H1 (cell line): ENCODE measurements at regions not wholly inside any gene's neighbourhood (a gene's known extent, or its start where the extent isn't known, plus 50 kb on each side); places are given as distances from the start of the nearest gene placed in this dataset.
"Not testable (repeated sequence)": the region's sequence is repeated elsewhere in the genome, so short reads cannot be mapped to it uniquely, and the experiment has no call there.

ENCODE experiments used
- CTCF ChIA-PET: fragments of 300-600 bp; sonication (Branson Sonifier 250); formaldehyde crosslinking; loops from one replicate; lab custom pipeline; 2021; ENCODE audit not compliant: partially characterized antibody; lab: Charles Lee
- POLR2A ChIA-PET: fragments of 300-600 bp; sonication (Branson Sonifier 250); formaldehyde crosslinking; loops from one replicate; lab custom pipeline; 2021; ENCODE audit warnings: inconsistent platforms; ENCODE audit not compliant: partially characterized antibody; lab: Charles Lee
- DNase-seq, 2 experiments: peaks; one replicate each; pipeline versions ENCODE4 v3.0.0 to v3.0.0-alpha.2; 2010 to 2022; ENCODE audit warnings: low spot score in 2 of 2, low read depth in 1 of 2, mixed read lengths in 1 of 2
- FAIRE-seq: peaks from 2 replicates; lab custom pipeline; 2011; peaks lifted over from hg19 to GRCh38; lab: Jason Lieb, UNC
- H2AFZ ChIP-seq: 2 replicates; pipeline ENCODE4 v1.8.1; 2012; ENCODE audit warnings: low read length, inconsistent platforms
- H2AK5ac ChIP-seq: 2 replicates; pipeline ENCODE4 v1.6.1; 2013; ENCODE audit warnings: low read depth, low read length
- H2BK120ac ChIP-seq: replicated peaks from 2 replicates; pipeline ENCODE3; 2013; ENCODE audit warnings: low read depth, low read length, inconsistent platforms
- H2BK12ac ChIP-seq: 2 replicates; pipeline ENCODE4 v1.6.1; 2013; ENCODE audit warnings: low read depth, low read length
- H2BK15ac ChIP-seq: 2 replicates; pipeline ENCODE4 v1.6.1; 2013; ENCODE audit warnings: low read length
- H2BK20ac ChIP-seq: 2 replicates; pipeline ENCODE4 v1.6.1; 2013; ENCODE audit warnings: low read length
- H2BK5ac ChIP-seq: 2 replicates; pipeline ENCODE4 v1.6.1; 2013; ENCODE audit warnings: low read depth, low read length
- H3K14ac ChIP-seq: 2 replicates; pipeline ENCODE4 v1.6.1; 2013; ENCODE audit warnings: inconsistent platforms; ENCODE audit not compliant: insufficient read length
- H3K18ac ChIP-seq: 2 replicates; pipeline ENCODE4 v1.6.1; 2013; ENCODE audit warnings: low read length; ENCODE audit errors: extremely low read depth
- H3K23ac ChIP-seq: 2 replicates; pipeline ENCODE4 v1.6.1; 2013; ENCODE audit warnings: inconsistent platforms; ENCODE audit not compliant: insufficient read length
- H3K23me2 ChIP-seq: 2 replicates; pipeline ENCODE4 v1.6.1; 2013; ENCODE audit warnings: low read depth, low read length
- H3K27ac ChIP-seq: 2 replicates; pipeline ENCODE4 v1.6.1; 2011; ENCODE audit warnings: low read depth, low read length, inconsistent platforms
- H3K27me3 ChIP-seq, 4 experiments: replicated peaks in 1 of 4; 1 replicate in 1 of 4; 2 replicates in 3 of 4; pipeline versions ENCODE4 v1.6.1 to v1.8.1; 2011 to 2013; ENCODE audit warnings: low read length in 3 of 4, mild to moderate bottlenecking in 3 of 4, inconsistent platforms in 2 of 4, mixed read lengths in 2 of 4, moderate library complexity in 1 of 4; ENCODE audit not compliant: control insufficient read depth in 3 of 4, insufficient read depth in 3 of 4; ENCODE audit errors: extremely low read depth in 1 of 4
- H3K36me3 ChIP-seq, 4 experiments: 2 replicates each; pipeline versions ENCODE4 v1.6.1 to v1.8.1; 2011 to 2013; ENCODE audit warnings: mild to moderate bottlenecking in 4 of 4, low read length in 3 of 4, moderate library complexity in 2 of 4, control low read depth in 1 of 4, inconsistent platforms in 1 of 4; ENCODE audit not compliant: insufficient read depth in 4 of 4, control insufficient read depth in 2 of 4
- H3K4ac ChIP-seq: replicated peaks from 2 replicates; pipeline ENCODE3; 2013; ENCODE audit warnings: low read length, low read depth, mixed read lengths, inconsistent platforms; ENCODE audit not compliant: insufficient read length
- H3K4me1 ChIP-seq, 4 experiments: replicated peaks in 1 of 4; 1 replicate in 1 of 4; 2 replicates in 3 of 4; pipeline versions ENCODE4 v1.6.1 to v1.8.1; 2011 to 2013; ENCODE audit warnings: low read length in 3 of 4, inconsistent platforms in 2 of 4, mixed read lengths in 1 of 4; ENCODE audit not compliant: insufficient read depth in 4 of 4, control insufficient read depth in 3 of 4
- H3K4me2 ChIP-seq, 2 experiments: 2 replicates each; pipeline versions ENCODE4 v1.6.1 to v1.8.1; 2011 to 2013; ENCODE audit warnings: low read depth in 2 of 2, low read length in 2 of 2, control low read depth in 1 of 2, inconsistent platforms in 1 of 2, mild to moderate bottlenecking in 1 of 2; ENCODE audit not compliant: insufficient read depth in 1 of 2
- H3K4me3 ChIP-seq, 4 experiments: fragments of 200-600, 300-600 bp in 1 of 4; sonication (generic), shearing (Covaris generic), sonication (Bioruptor Twin) in 1 of 4; 2 replicates each; pipeline versions ENCODE4 v1.5.1 to v1.8.1; 2011 to 2016; ENCODE audit warnings: low read length in 4 of 4, low read depth in 3 of 4, control low read depth in 2 of 4, inconsistent platforms in 2 of 4, mild to moderate bottlenecking in 2 of 4, mixed read lengths in 1 of 4, moderate library complexity in 1 of 4; ENCODE audit not compliant: insufficient read depth in 2 of 4; ENCODE audit errors: extremely low read depth in 1 of 4
- H3K56ac ChIP-seq: replicated peaks from 2 replicates; pipeline ENCODE3; 2013; ENCODE audit warnings: low read depth, mild to moderate bottlenecking, mixed read lengths, low read length, inconsistent platforms; ENCODE audit not compliant: insufficient read length
- H3K79me1 ChIP-seq: 2 replicates; pipeline ENCODE4 v1.6.1; 2013; ENCODE audit warnings: low read depth, low read length, control low read depth
- H3K79me2 ChIP-seq, 2 experiments: 2 replicates each; pipeline versions ENCODE4 v1.6.1 to v1.8.1; 2012 to 2013; ENCODE audit warnings: low read length in 2 of 2, mild to moderate bottlenecking in 2 of 2, inconsistent platforms in 1 of 2; ENCODE audit not compliant: insufficient read depth in 2 of 2, control insufficient read depth in 1 of 2
- H3K9ac ChIP-seq, 4 experiments: replicated peaks in 1 of 4; 1 replicate in 1 of 4; 2 replicates in 3 of 4; pipeline versions ENCODE4 v1.6.1 to v1.8.1; 2011 to 2013; ENCODE audit warnings: low read depth in 3 of 4, low read length in 3 of 4, control low read depth in 2 of 4, mild to moderate bottlenecking in 2 of 4, moderate library complexity in 2 of 4, inconsistent platforms in 1 of 4; ENCODE audit errors: extremely low read depth in 1 of 4
- H3K9me3 ChIP-seq, 2 experiments: 2 replicates each; pipeline versions ENCODE4 v1.6.1 to v1.8.1; 2012 to 2013; ENCODE audit warnings: mild to moderate bottlenecking in 2 of 2, moderate library complexity in 2 of 2, control low read depth in 1 of 2, inconsistent platforms in 1 of 2, low read depth in 1 of 2, low read length in 1 of 2, mixed read lengths in 1 of 2; ENCODE audit not compliant: insufficient read depth in 2 of 2
- H4K20me1 ChIP-seq, 2 experiments: replicated peaks in 1 of 2; 2 replicates each; pipeline versions ENCODE3 to v1.8.1; 2011 to 2013; ENCODE audit warnings: inconsistent platforms in 2 of 2, low read length in 2 of 2, mild to moderate bottlenecking in 1 of 2; ENCODE audit not compliant: insufficient read depth in 2 of 2, control insufficient read depth in 1 of 2
- H4K5ac ChIP-seq: 2 replicates; pipeline ENCODE4 v1.6.1; 2013; ENCODE audit warnings: low read length, low read depth, mixed read lengths, inconsistent platforms; ENCODE audit not compliant: insufficient read length
- H4K8ac ChIP-seq: 2 replicates; pipeline ENCODE4 v1.8.0; 2013; ENCODE audit warnings: mild to moderate bottlenecking, moderate library complexity, low read length, inconsistent platforms; ENCODE audit not compliant: insufficient read depth; ENCODE audit errors: extremely low read depth
- H4K91ac ChIP-seq: replicated peaks from 2 replicates; pipeline ENCODE3; 2013; ENCODE audit warnings: low read length, mixed read lengths, inconsistent platforms; ENCODE audit not compliant: insufficient read length
- WGBS, 2 experiments: shearing (Covaris generic) in 1 of 2; methylation state at CpG; one replicate each; pipeline versions ENCODE4 v1.1.6 to v1.1.7; 2013 to 2015; ENCODE audit warnings: low lambda C conversion rate in 2 of 2, mixed read lengths in 2 of 2, inconsistent platforms in 1 of 2, low coverage in 1 of 2, missing lambda C conversion rate in 1 of 2; ENCODE audit not compliant: insufficient replicate concordance in 2 of 2, insufficient coverage in 1 of 2, insufficient read length in 1 of 2; ENCODE audit errors: extremely low coverage in 1 of 2, missing lambda C conversion rate in 1 of 2; 5-methylcytosine and 5-hydroxymethylcytosine counted together

- H3K79me2 ChIP-seq, H3K79me1 ChIP-seq, H2AFZ ChIP-seq, FAIRE-seq, H3K23me2 ChIP-seq, H3K4ac ChIP-seq, H4K20me1 ChIP-seq, H2AK5ac ChIP-seq, H2BK12ac ChIP-seq, H2BK120ac ChIP-seq, H4K8ac ChIP-seq, H3K4me2 ChIP-seq, H3K14ac ChIP-seq, H3K56ac ChIP-seq, H4K5ac ChIP-seq, POLR2A ChIA-PET, H2BK15ac ChIP-seq, H2BK5ac ChIP-seq, H3K4me1 ChIP-seq, H3K4me3 ChIP-seq, H3K27me3 ChIP-seq, H3K23ac ChIP-seq, DNase-seq, H3K36me3 ChIP-seq, H4K91ac ChIP-seq, CTCF ChIA-PET, H3K18ac ChIP-seq, H3K9ac ChIP-seq, H2BK20ac ChIP-seq, H3K27ac ChIP-seq: not testable (repeated sequence)
- H3K9me3 ChIP-seq: peaks cover 8 to 13% of the 10 kb centered on the region in 2 experiments; a peak in 2 of 4 replicates
- WGBS, 2 experiments: 85% methylated on average over 2 of the region's 2 CpGs; no CpG with 5 or more reads in 1 of the 2 experiments
These were observed 55.4 kb upstream of the EVL start for GRCh38 chr14:100009802-100010201.
